Heart left ventricle (tissue), 13 donors: ENCODE measurements at regions not wholly inside any gene's neighbourhood (a gene's known extent, or its start where the extent isn't known, plus 50 kb on each side); places are given as distances from the start of the nearest gene placed in this dataset.

ENCODE experiments used
- CTCF ChIP-seq, 12 donors: fragments of 200-600 bp; sonication (generic) in 4 of 12; IDR thresholded peaks; one replicate each; pipeline versions ENCODE4 v1.5.0 to v1.8.0; 2018 to 2022; ENCODE audit warnings: antibody characterized with exemption in 12 of 12, mild to moderate bottlenecking in 5 of 12
- POLR2A ChIP-seq, 2 donors: fragments of 450-650 bp; IDR thresholded peaks; one replicate each; pipeline ENCODE4 v1.6.1; 2017; ENCODE audit warnings: antibody characterized with exemption in 2 of 2, mild to moderate bottlenecking in 2 of 2, moderate library complexity in 2 of 2
- donor health status: ischemic (EF 13 %, LVEDD 7.1; RV severe dilation, severe dysfunction).
- donor health status: DM: no; HTN: yes; CAD: no.
- donor health status: DM: no; HTN: no; CAD: no.
- donor health status: ischemic (EF 25% LVEDD 6.9; RV normal size, moderate dysfunction).
- donor health status: ischemic (EF 25% LVEDD 5.7; RV mildly dilated, moderate dysfunction).
- donor health status: ischemic (EF 35%, LVEDD 5.7; RV mildly dilated, moderate dysfunction).
- donor health status: nonischemic (EF 11% LVEDD 7.7; RV severe dilation, severe dysfunction).
- donor health status: DM: yes; HTN: yes; CAD: no.
- donor health status: PGD.
- donor health status: ischemic (EF 29% LVEDD 5.4; RV normal size, mild dysfunction).
- donor health status: nonischemic (EF 23%, LVEDD 6.1; RV moderate dilation, normal function).

- TF ChIP-seq CTCF (IDR thresholded peaks at IDR 0.05) (no peak), POLR2A (IDR thresholded peaks at IDR 0.05) (no peak)
Measured at GRCh38 chr7:51587604-51588003, 271.0 kb upstream of the COBL start.
